MM.1S (cell line): ENCODE measurements at regions not wholly inside any gene's neighbourhood (a gene's known extent, or its start where the extent isn't known, plus 50 kb on each side); places are given as distances from the start of the nearest gene placed in this dataset.

ENCODE experiments used
- EZH2 ChIP-seq: fragments of 300-600 bp; sonication (generic); optimal IDR thresholded peaks from 2 replicates; pipeline ENCODE3; 2017; ENCODE audit warnings: low read depth, mild to moderate bottlenecking, antibody characterized with exemption, low read length, mixed read lengths
- TF ChIP-seq, protein P1 (sequence below): fragments of 300-600 bp; sonication (generic); IDR thresholded peaks from 2 replicates; pipeline ENCODE4 v1.5.1; 2016; ENCODE audit warnings: antibody characterized with exemption, low read length, mixed read lengths

DNA sequence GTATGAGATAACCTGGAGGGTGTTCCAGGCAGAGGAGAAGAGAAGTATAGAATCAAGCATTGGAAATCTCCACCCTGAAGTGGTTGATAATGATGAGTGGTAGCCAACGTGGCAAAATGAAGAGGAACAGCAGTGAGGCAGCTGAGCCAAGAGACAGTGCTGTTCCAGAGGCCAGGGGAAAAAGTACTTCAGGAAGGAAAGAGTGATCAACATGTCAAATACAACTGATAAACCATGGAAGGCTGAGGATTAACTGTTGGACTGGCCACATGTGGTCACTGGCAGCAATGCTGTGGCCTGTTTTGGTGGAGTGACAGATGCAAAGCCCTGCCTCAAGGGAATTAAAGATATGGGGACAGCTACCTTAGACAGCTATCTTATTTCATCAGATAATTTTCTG lies 51.9 kb upstream of the RMP24 start:
- TF ChIP-seq EZH2 = no peak
- TF ChIP-seq, protein P1, sequence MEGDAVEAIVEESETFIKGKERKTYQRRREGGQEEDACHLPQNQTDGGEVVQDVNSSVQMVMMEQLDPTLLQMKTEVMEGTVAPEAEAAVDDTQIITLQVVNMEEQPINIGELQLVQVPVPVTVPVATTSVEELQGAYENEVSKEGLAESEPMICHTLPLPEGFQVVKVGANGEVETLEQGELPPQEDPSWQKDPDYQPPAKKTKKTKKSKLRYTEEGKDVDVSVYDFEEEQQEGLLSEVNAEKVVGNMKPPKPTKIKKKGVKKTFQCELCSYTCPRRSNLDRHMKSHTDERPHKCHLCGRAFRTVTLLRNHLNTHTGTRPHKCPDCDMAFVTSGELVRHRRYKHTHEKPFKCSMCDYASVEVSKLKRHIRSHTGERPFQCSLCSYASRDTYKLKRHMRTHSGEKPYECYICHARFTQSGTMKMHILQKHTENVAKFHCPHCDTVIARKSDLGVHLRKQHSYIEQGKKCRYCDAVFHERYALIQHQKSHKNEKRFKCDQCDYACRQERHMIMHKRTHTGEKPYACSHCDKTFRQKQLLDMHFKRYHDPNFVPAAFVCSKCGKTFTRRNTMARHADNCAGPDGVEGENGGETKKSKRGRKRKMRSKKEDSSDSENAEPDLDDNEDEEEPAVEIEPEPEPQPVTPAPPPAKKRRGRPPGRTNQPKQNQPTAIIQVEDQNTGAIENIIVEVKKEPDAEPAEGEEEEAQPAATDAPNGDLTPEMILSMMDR = no peak
